HT-29 (cell line): ENCODE measurements at regions not wholly inside any gene's neighbourhood (a gene's known extent, or its start where the extent isn't known, plus 50 kb on each side); places are given as distances from the start of the nearest gene placed in this dataset.
"Not testable (repeated sequence)": the region's sequence is repeated elsewhere in the genome, so short reads cannot be mapped to it uniquely, and the experiment has no call there.

ENCODE experiments used
- DNase-seq: peaks from one replicate; pipeline ENCODE4 v3.0.0-alpha.2; 2015; ENCODE audit warnings: low spot score

DNA sequence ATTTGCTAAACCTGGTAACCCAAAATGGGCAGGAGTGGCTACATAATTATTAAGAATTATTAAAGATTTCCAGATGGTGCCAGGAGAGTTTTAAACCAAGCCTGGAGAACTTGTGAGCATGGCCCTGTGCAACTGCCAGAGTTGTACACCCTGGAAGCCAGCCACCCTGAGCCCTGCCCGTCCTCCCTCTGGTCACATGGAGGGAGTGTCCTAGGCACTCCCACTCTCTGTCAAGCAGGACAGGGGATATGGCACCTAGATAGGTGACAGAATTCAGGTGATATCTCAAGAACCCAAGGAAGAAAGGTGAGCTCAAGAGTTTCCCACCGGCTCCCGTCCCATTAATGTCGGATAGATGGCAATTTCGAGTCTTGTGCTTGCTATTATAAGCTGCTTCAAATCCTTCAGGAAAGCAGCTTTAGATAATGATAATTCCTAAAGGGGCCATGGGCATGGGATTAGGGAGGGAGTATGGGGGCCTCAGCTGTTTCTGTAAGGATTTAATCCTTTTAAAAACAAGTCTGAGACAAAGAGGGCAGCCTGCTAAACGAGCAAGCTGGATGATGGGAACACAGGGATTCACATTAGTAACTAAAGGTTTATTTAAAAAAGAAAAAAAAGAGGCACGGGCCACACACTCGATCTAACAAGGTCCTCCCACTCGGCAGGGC lies 169.1 kb downstream of the BMP7 start:
- DNase-seq, result no peak

GRCh38 chr20:57102160-57102559 lies 164.3 kb downstream of the BMP7 start:
- DNase-seq, result no peak

DNA sequence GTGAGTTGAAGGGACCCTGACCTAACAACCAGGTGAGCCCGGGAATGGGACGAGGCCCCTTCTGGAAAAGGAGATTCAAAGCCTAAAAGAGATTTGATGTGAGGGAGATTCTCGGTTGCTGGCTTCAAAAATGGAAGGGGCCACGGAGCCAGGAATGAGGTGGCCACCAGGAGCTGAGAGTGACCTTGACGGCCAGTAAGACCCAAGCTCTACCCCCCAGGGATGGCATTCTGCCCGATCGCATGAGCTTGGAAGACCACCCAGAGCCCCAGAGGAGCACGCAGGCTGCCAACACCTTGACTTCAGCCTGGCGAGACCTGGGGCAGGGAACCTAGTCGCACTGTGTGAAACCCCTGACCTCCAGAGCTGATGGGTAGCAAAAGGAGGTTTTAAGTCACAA lies 163.9 kb downstream of the BMP7 start:
- no peak for DNase-seq

- no peak for DNase-seq
Observed at GRCh38 chr20:57103146-57103800, 163.2 kb downstream of the BMP7 start.

DNA sequence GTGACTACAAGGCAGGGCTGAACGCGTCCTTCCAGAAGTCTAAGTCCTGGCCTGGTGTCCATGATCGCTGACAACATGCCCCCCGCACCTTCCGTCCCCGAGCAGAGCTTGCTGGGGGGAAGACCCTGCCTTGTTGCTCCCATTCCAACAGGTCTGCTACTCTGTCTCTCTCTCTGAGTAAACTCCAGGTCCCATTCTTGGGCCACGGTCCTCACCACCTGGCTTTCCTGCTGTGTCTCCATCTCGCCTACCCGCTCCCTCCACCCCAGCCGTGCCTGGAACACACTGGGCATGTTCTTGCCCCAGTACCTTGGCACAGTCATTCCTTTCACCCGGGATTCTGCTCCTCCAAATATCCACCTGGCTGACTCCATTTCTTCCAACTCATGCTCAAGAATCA lies 162.3 kb downstream of the BMP7 start:
- DNase-seq, result no peak

DNA sequence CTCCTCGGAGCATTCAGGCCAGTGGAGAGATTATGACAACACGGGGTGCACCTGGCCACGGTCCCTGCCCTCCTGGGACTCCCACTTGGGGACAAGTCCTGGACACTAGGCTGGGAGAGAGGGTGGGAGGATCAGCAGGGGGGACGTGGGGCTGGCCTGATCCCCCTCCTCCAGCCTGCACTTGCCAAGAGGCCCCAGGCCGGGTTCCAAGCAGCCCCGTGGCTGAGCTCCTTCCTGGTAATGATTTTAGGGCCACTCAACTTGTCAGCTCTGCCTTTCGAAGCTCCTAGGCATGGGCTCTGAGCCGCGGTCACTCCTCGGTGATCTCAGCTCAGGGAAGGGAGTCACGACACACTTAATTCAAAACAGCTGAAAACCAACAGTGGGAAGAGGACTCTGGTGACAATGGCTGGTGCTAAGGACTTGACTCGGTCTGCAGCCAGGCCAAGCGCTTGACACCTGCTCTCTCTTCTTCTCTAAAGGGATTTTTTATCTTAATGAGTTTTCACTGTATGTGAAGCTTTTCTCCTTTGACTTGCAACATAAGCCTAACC lies 161.7 kb downstream of the BMP7 start:
- DNase-seq, result no peak

DNA sequence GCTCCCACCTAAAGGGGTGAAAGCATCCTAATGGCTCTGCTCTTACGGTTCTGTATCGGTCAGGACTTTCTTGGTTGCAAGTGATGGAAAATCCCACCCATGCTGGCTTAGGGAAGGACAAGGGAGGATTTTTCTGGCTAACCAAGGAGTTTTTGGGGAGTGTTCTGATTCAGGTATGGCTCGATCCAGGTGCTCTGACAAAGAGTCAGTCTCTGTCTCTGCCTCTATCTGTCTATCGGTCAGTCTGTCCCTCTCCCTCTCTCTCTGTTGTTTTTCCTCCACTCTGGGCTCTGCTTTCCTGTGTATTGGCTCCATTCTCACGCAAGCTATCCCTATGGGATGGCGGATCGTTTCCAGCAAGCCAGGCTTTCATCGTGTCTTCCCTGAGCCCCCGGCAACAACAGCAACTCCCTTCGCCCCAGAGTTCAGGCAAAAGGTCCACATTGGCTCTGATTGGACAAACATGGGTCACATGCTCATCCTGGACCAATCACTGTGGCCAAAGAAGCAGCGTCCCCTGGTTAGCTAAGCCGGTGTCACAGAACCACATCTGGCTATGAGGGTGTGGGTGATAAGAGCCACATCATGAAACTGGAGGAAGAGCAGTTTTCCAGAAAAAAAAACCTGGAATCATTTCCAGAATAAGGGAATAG lies 160.3 kb downstream of the BMP7 start:
- no peak for DNase-seq

- DNase-seq, result no peak
Observed at GRCh38 chr20:57106692-57107091, 159.7 kb downstream of the BMP7 start.

DNA sequence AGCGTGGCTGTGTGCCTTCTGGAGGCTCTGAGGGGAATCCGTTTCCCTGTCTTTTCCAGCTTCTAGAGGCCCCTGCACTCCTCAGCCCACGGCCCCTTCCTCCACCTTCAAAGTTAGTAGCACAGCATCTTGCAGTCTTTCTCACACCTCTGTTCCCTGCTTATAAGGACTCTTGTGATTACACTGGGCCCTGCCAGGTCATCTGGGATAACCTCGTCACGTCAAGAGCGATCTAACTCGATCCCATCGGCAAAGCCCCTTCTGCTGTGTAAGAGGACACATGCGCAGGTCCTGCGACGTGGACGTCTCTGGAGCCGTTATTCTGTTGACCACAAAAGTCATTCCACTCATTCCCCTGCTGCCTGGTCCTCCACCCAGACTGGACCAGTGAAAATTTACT lies 159.2 kb downstream of the BMP7 start:
- DNase-seq, result no peak

DNA sequence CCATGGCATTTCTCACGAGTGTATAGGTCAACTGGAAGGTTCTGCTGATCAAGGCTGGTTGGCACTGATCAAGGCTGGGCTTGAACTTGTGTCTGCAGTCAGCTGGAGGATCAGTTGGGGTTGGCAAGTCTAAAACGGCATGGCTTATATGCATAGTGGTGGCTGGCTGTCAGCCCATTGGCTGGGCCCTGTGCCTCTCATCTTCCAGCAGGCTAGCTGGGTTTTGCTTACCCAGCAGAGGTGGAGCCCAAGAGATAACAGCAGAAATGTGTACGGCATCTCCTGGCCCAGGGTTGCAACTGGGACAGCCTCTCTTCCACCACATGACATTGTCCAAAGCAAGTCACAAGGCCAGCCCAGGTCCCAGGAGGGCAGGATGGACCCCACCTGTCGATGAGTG lies 158.2 kb downstream of the BMP7 start:
- DNase-seq, result no peak

- DNase-seq, result no peak
Observed at GRCh38 chr20:57108742-57109570, 157.5 kb downstream of the BMP7 start.

DNA sequence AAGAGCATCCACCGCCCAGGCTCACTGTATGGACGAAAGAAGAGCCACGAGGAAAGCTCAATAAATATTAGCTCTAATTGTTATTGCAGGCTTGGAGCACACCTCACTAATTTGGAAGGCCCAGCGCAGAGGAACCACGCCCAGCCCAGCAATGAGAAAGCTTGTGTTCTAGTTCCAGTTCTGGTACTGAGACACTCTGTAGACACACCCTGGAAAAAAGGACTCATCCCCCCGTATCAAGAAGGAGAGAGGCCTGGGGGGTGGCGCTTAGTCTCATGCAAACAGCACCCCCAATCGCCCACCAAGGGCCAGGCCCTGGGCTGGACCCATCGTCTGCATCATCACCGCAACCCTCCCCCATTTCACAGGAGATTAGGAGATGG lies 156.9 kb downstream of the BMP7 start:
- DNase-seq, result no peak

GRCh38 chr20:57110121-57111027 lies 156.1 kb downstream of the BMP7 start:
- DNase-seq, result not testable (repeated sequence)

DNA sequence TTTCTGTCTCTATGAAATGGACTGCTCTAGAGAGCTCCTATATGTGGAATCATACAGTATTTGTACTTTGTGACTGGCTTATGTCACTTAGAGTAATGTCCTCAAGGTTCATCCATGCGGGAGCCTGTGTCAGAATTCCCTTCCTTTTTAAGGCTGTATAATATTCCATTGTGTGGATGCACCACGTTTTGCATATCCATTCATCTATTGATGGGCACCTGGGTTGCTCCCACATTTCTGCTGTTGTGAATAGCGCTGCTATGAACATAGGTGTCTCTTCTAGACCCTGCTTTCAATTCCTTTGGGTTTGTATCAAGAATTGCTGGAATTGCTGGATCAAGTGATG lies 155.4 kb downstream of the BMP7 start:
- DNase-seq, result no peak

DNA sequence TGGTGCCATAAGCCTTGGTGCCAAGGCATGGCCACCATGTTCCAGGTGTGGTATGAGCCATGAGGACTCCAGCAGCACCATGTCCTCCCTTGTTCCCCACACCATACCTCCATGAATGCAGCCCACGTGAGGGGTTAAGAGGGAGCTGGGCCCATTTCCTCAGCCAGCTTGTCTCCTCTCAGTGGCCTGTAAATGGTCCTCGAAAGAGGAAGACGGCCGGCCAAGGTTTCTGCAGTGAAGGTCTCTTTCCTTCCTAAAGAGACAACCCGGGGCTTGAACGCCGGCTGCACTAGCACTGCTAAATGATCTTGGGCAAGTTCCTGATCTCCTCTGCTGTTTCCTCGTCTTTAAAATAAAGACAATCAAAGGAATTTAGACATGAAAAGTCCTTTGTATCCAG lies 154.0 kb downstream of the BMP7 start:
- no peak for DNase-seq

GRCh38 chr20:57114290-57115005 lies 152.0 kb downstream of the BMP7 start:
- DNase-seq, result no peak

GRCh38 chr20:57117296-57117695 lies 149.1 kb downstream of the BMP7 start:
- no peak for DNase-seq

DNA sequence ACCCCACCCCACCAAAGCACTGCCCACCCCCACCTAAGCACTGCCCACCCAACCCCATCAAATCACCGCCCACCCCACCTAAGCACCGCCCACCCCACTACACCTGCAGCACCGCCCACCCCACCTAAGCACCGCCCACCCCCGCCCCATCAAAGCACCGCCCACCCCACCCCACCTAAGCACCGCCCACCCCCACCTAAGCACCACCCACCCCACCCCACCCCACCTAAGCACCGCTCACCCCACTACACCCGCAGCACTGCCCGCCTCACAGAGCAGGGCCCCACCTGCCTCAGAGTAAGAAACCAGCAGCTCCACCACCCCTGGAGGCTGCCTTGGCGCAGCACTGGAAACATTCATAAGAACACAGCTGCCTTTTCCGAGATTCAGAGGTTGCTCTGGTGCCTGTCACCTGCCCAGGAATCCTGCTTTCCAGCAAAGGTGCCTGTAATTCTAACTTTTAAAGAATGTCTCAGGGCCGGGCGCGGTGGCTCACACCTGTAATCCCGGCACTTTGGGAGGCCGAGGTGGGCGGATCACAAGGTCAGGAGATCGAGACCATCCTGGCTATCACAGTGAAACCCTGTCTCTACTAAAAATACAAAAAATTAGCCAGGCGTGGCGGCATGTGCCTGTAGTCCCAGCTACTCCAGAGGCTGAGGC lies 148.2 kb downstream of the BMP7 start:
- no peak for DNase-seq
